Activated CD4-positive, alpha-beta T cell treated with anti-CD3 and anti-CD28 coated beads for 36 hours (primary cell): ENCODE measurements at regions not wholly inside any gene's neighbourhood (a gene's known extent, or its start where the extent isn't known, plus 50 kb on each side); places are given as distances from the start of the nearest gene placed in this dataset.
A peak's percentile ranks its signal among the peaks of the same experiment; 100 is the strongest.
"Not testable (repeated sequence)": the region's sequence is repeated elsewhere in the genome, so short reads cannot be mapped to it uniquely, and the experiment has no call there.

Experiments used
- ATAC-seq: fragments of 200-7000 bp; cut with Tn5 transposase; one replicate; pipeline ENCODE4 v1.10.0; 2021; ENCODE audit warnings: mild to moderate bottlenecking, moderate library complexity
- CTCF ChIA-PET: fragments of 350-600 bp; sonication (Branson Sonifier 250); formaldehyde crosslinking; loops from one replicate; lab custom pipeline; 2021; ENCODE audit warnings: antibody characterized with exemption; lab: Charles Lee
- POLR2A ChIA-PET: fragments of 350-600 bp; sonication (Branson Sonifier 250); formaldehyde crosslinking; loops from one replicate; lab custom pipeline; 2021; ENCODE audit warnings: antibody characterized with exemption, inconsistent platforms; lab: Charles Lee
- DNase-seq: peaks from one replicate; pipeline ENCODE4 v3.0.0-alpha.2; 2020
- H3K27ac Mint-ChIP-seq: one replicate; pipeline ENCODE4 v1.8.0; 2021; ENCODE audit warnings: mixed read lengths
- H3K27me3 Mint-ChIP-seq: one replicate; pipeline ENCODE4 v1.8.0; 2021; ENCODE audit warnings: mixed read lengths
- H3K36me3 Mint-ChIP-seq: one replicate; pipeline ENCODE4 v1.8.0; 2021; ENCODE audit warnings: low read depth, mixed read lengths
- H3K4me1 Mint-ChIP-seq: one replicate; pipeline ENCODE4 v1.8.0; 2021; ENCODE audit warnings: mixed read lengths
- H3K4me3 Mint-ChIP-seq: one replicate; pipeline ENCODE4 v1.8.0; 2021; ENCODE audit warnings: mild to moderate bottlenecking, moderate library complexity, mixed read lengths
- H3K9me3 Mint-ChIP-seq: one replicate; pipeline ENCODE4 v1.8.0; 2021; ENCODE audit warnings: low read depth, mixed read lengths
- intact Hi-C, 2 experiments: fragments of 100-400 bp; cut with DNase I in 1 of 2; cut with micrococcal nuclease in 1 of 2; formaldehyde crosslinking; loops; one replicate each; pipeline versions ENCODE4 v1.14.2 to v1.15.1; 2022 to 2024; cut with DNase I, micrococcal nuclease

GRCh38 chr10:108975459-108976058, 947.8 kb downstream of the XPNPEP1 start:
- H3K27ac Mint-ChIP-seq: no peak overlapping the region
- H3K4me1 Mint-ChIP-seq: no peaks in the 10 kb centered on the region
- no peaks in the 10 kb centered on the region for H3K36me3 Mint-ChIP-seq
- intact Hi-C loops: no loop called here
- no peaks in the 10 kb centered on the region for H3K27me3 Mint-ChIP-seq
- no peak for DNase-seq
- no peak overlapping the region for H3K4me3 Mint-ChIP-seq
- no peak for ATAC-seq
- H3K9me3 Mint-ChIP-seq: peaks cover 13% of the 10 kb centered on the region
- ChIA-PET CTCF (interaction anchor here (0.6 kb wide), 1 partner anchor 156 kb away, joined by 3 read pairs; no protein-coding TSS in a partner anchor), POLR2A (no interaction called here)

GRCh38 chr10:108970016-108970415, 953.3 kb downstream of the XPNPEP1 start:
- ChIA-PET POLR2A (no interaction called here), CTCF (no interaction called here)
- no peak for ATAC-seq
- no peak for DNase-seq
- Mint-ChIP-seq H3K27me3 (no peaks in the 10 kb centered on the region), H3K27ac (no peak overlapping the region), H3K4me3 (no peak overlapping the region), H3K4me1 (no peaks in the 10 kb centered on the region), H3K36me3 (no peaks in the 10 kb centered on the region), H3K9me3 (peaks cover 8% of the 10 kb centered on the region)
- intact Hi-C loops: no loop called here

GRCh38 chr10:108966411-108966810, 956.9 kb downstream of the XPNPEP1 start:
- no peak overlapping the region for H3K4me3 Mint-ChIP-seq
- intact Hi-C loops: no loop called here
- no peaks in the 10 kb centered on the region for H3K27me3 Mint-ChIP-seq
- no peaks in the 10 kb centered on the region for H3K4me1 Mint-ChIP-seq
- no peaks in the 10 kb centered on the region for H3K9me3 Mint-ChIP-seq
- no peak overlapping the region for H3K27ac Mint-ChIP-seq
- H3K36me3 Mint-ChIP-seq: no peaks in the 10 kb centered on the region
- no peak for DNase-seq
- no peak for ATAC-seq
- POLR2A ChIA-PET: no interaction called here
- CTCF ChIA-PET: interaction anchor here (0.7 kb wide), 2 partner anchors 52 to 877 kb away, joined by 3 read pairs; no protein-coding TSS in a partner anchor

- DNase-seq (no peak), ATAC-seq (no peak)
- intact Hi-C loops: no loop called here
- ChIA-PET CTCF (interaction anchor here (0.7 kb wide), 1 partner anchor 878 kb away, joined by 3 read pairs; no protein-coding TSS in a partner anchor), POLR2A (no interaction called here)
- no peak overlapping the region for H3K27ac Mint-ChIP-seq
- H3K36me3 Mint-ChIP-seq: no peaks in the 10 kb centered on the region
- H3K4me3 Mint-ChIP-seq: no peak overlapping the region
- H3K9me3 Mint-ChIP-seq: no peaks in the 10 kb centered on the region
- H3K4me1 Mint-ChIP-seq: no peaks in the 10 kb centered on the region
- no peaks in the 10 kb centered on the region for H3K27me3 Mint-ChIP-seq
Measured at GRCh38 chr10:108966005-108966404, 957.3 kb downstream of the XPNPEP1 start.

- Mint-ChIP-seq H3K27ac (no peak overlapping the region), H3K4me3 (no peak overlapping the region), H3K9me3 (peaks cover 8% of the 10 kb centered on the region), H3K36me3 (no peaks in the 10 kb centered on the region), H3K27me3 (no peaks in the 10 kb centered on the region), H3K4me1 (no peaks in the 10 kb centered on the region)
- ChIA-PET CTCF (no interaction called here), POLR2A (no interaction called here)
- ATAC-seq (no peak), DNase-seq (no peak)
- intact Hi-C loops: no loop called here
Measured at GRCh38 chr10:108962172-108962571, 961.1 kb downstream of the XPNPEP1 start.

- no peak overlapping the region for H3K27ac Mint-ChIP-seq
- H3K36me3 Mint-ChIP-seq: no peaks in the 10 kb centered on the region
- H3K4me3 Mint-ChIP-seq: no peak overlapping the region
- ATAC-seq (no peak), DNase-seq (no peak)
- H3K9me3 Mint-ChIP-seq: peaks cover 11% of the 10 kb centered on the region
- H3K27me3 Mint-ChIP-seq: no peaks in the 10 kb centered on the region
- H3K4me1 Mint-ChIP-seq: no peaks in the 10 kb centered on the region
- ChIA-PET POLR2A (interaction anchor here (0.6 kb wide), 1 partner anchor 1873 kb away, joined by 3 read pairs; no protein-coding TSS in a partner anchor), CTCF (no interaction called here)
- intact Hi-C loops: no loop called here
Measured at GRCh38 chr10:108957681-108958080, 965.6 kb downstream of the XPNPEP1 start.

GRCh38 chr10:108956149-108956548, 967.2 kb downstream of the XPNPEP1 start:
- intact Hi-C loops: no loop called here
- Mint-ChIP-seq H3K36me3 (no peaks in the 10 kb centered on the region), H3K4me3 (no peak overlapping the region), H3K27ac (no peak overlapping the region), H3K4me1 (no peaks in the 10 kb centered on the region), H3K9me3 (peaks cover 17% of the 10 kb centered on the region), H3K27me3 (no peaks in the 10 kb centered on the region)
- POLR2A ChIA-PET: no interaction called here
- CTCF ChIA-PET: no interaction called here
- DNase-seq (no peak), ATAC-seq (no peak)

- POLR2A ChIA-PET, H3K4me3 Mint-ChIP-seq, intact Hi-C loops, CTCF ChIA-PET, H3K4me1 Mint-ChIP-seq, H3K27me3 Mint-ChIP-seq, ATAC-seq, DNase-seq, H3K36me3 Mint-ChIP-seq, H3K9me3 Mint-ChIP-seq, H3K27ac Mint-ChIP-seq: not testable (repeated sequence)
Measured at GRCh38 chr10:108920029-108920428, 1003.3 kb downstream of the XPNPEP1 start.

GRCh38 chr10:108913300-108913699, 1010.0 kb downstream of the XPNPEP1 start:
- POLR2A ChIA-PET: no interaction called here
- CTCF ChIA-PET: interaction anchor here (0.6 to 1.0 kb wide), 2 partner anchors 10 to 53 kb away, joined by 3 read pairs; no protein-coding TSS in a partner anchor
- Mint-ChIP-seq H3K9me3 (no peaks in the 10 kb centered on the region), H3K27ac (no peak overlapping the region), H3K4me1 (no peaks in the 10 kb centered on the region), H3K4me3 (no peak overlapping the region), H3K36me3 (no peaks in the 10 kb centered on the region), H3K27me3 (peaks cover 6% of the 10 kb centered on the region)
- intact Hi-C loops: no loop called here
- ATAC-seq (no peak), DNase-seq (no peak)

GRCh38 chr10:108911814-108912541, 1011.3 kb downstream of the XPNPEP1 start:
- H3K4me1 Mint-ChIP-seq: no peaks in the 10 kb centered on the region
- DNase-seq (peak; percentile 5), ATAC-seq (no peak)
- H3K4me3 Mint-ChIP-seq: no peak overlapping the region
- no peaks in the 10 kb centered on the region for H3K36me3 Mint-ChIP-seq
- H3K27me3 Mint-ChIP-seq: peaks cover 6% of the 10 kb centered on the region
- ChIA-PET POLR2A (no interaction called here), CTCF (no interaction called here)
- no peak overlapping the region for H3K27ac Mint-ChIP-seq
- intact Hi-C loops: no loop called here
- H3K9me3 Mint-ChIP-seq: no peaks in the 10 kb centered on the region

- no peak overlapping the region for H3K4me3 Mint-ChIP-seq
- H3K9me3 Mint-ChIP-seq: peaks cover 7% of the 10 kb centered on the region
- ChIA-PET POLR2A (no interaction called here), CTCF (no interaction called here)
- no peak overlapping the region for H3K27ac Mint-ChIP-seq
- no peaks in the 10 kb centered on the region for H3K36me3 Mint-ChIP-seq
- DNase-seq (no peak), ATAC-seq (no peak)
- H3K27me3 Mint-ChIP-seq: peaks cover 6% of the 10 kb centered on the region
- H3K4me1 Mint-ChIP-seq: no peaks in the 10 kb centered on the region
- intact Hi-C loops: no loop called here
Measured at GRCh38 chr10:108908096-108908495, 1015.2 kb downstream of the XPNPEP1 start.

- Mint-ChIP-seq H3K27me3 (no peaks in the 10 kb centered on the region), H3K4me1 (no peaks in the 10 kb centered on the region), H3K27ac (no peak overlapping the region), H3K9me3 (peaks cover 7% of the 10 kb centered on the region), H3K36me3 (no peaks in the 10 kb centered on the region), H3K4me3 (no peak overlapping the region)
- DNase-seq (no peak), ATAC-seq (no peak)
- ChIA-PET CTCF (no interaction called here), POLR2A (no interaction called here)
- intact Hi-C loops: no loop called here
Measured at GRCh38 chr10:108905821-108906220, 1017.5 kb downstream of the XPNPEP1 start.
